ENCODE measurements at regions not wholly inside any gene's neighbourhood (a gene's known extent, or its start where the extent isn't known, plus 50 kb on each side); places are given as distances from the start of the nearest gene placed in this dataset.
A peak's percentile ranks its signal among the peaks of the same experiment; 100 is the strongest.

GRCh38 chr5:38742821-38743220 is 103.0 kb upstream of the OSMR start:
- no peak overlapping the region for H3K4me3 ChIP-seq (ENCODE audit: low read depth, low read length)
- DNase-seq (ENCODE audit: low read depth): no peak
- TF ChIP-seq, protein P1, sequence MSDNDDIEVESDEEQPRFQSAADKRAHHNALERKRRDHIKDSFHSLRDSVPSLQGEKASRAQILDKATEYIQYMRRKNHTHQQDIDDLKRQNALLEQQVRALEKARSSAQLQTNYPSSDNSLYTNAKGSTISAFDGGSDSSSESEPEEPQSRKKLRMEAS (IDR thresholded peaks at IDR 0.05; ENCODE audit: low read depth, low read length): no peak
- TF ChIP-seq MYC (IDR thresholded peaks at IDR 0.05; ENCODE audit: low read depth, low read length) (no peak), CTCF (IDR thresholded peaks at IDR 0.05; ENCODE audit: low read depth, low read length) (no peak), POLR2A (IDR thresholded peaks at IDR 0.05; ENCODE audit: extremely low read depth, insufficient read length) (no peak)

GRCh38 chr5:38743562-38743961 is 102.2 kb upstream of the OSMR start:
- DNase-seq (ENCODE audit: low read depth): no peak
- TF ChIP-seq CTCF (IDR thresholded peaks at IDR 0.05; ENCODE audit: low read depth, low read length): no peak
- TF ChIP-seq MYC (IDR thresholded peaks at IDR 0.05; ENCODE audit: low read depth, low read length): no peak
- no peak for TF ChIP-seq POLR2A (IDR thresholded peaks at IDR 0.05; ENCODE audit: extremely low read depth, insufficient read length)
- TF ChIP-seq, protein P1 (IDR thresholded peaks at IDR 0.05; ENCODE audit: low read depth, low read length): no peak
- H3K4me3 ChIP-seq (ENCODE audit: low read depth, low read length): no peak overlapping the region

- no peak overlapping the region for H3K4me3 ChIP-seq (ENCODE audit: low read depth, low read length)
- TF ChIP-seq CTCF (IDR thresholded peaks at IDR 0.05; ENCODE audit: low read depth, low read length) (no peak), MYC (IDR thresholded peaks at IDR 0.05; ENCODE audit: low read depth, low read length) (no peak), POLR2A (IDR thresholded peaks at IDR 0.05; ENCODE audit: extremely low read depth, insufficient read length) (no peak)
- TF ChIP-seq, protein P1 (IDR thresholded peaks at IDR 0.05; ENCODE audit: low read depth, low read length): no peak
- no peak for DNase-seq (ENCODE audit: low read depth)
Observed at GRCh38 chr5:38745836-38746732, 99.7 kb upstream of the OSMR start.

- no peak for DNase-seq (ENCODE audit: low read depth)
- H3K4me3 ChIP-seq (ENCODE audit: low read depth, low read length): no peak overlapping the region
- TF ChIP-seq MYC (IDR thresholded peaks at IDR 0.05; ENCODE audit: low read depth, low read length) (no peak), CTCF (IDR thresholded peaks at IDR 0.05; ENCODE audit: low read depth, low read length) (no peak), POLR2A (IDR thresholded peaks at IDR 0.05; ENCODE audit: extremely low read depth, insufficient read length) (no peak)
- TF ChIP-seq, protein P1 (IDR thresholded peaks at IDR 0.05; ENCODE audit: low read depth, low read length): no peak
Observed at GRCh38 chr5:38749861-38750260, 96.0 kb upstream of the OSMR start.

- TF ChIP-seq CTCF (IDR thresholded peaks at IDR 0.05; ENCODE audit: low read depth, low read length) (peak; percentile 28), POLR2A (IDR thresholded peaks at IDR 0.05; ENCODE audit: extremely low read depth, insufficient read length) (no peak), MYC (IDR thresholded peaks at IDR 0.05; ENCODE audit: low read depth, low read length) (no peak)
- TF ChIP-seq, protein P1 (IDR thresholded peaks at IDR 0.05; ENCODE audit: low read depth, low read length): no peak
- DNase-seq (ENCODE audit: low read depth): peak; percentile 20
Observed at GRCh38 chr5:38751103-38751502, 94.7 kb upstream of the OSMR start.

More at GRCh38 chr5:38751103-38751502, 94.7 kb upstream of the OSMR start:
- H3K4me3 ChIP-seq (ENCODE audit: low read depth, low read length): no peak overlapping the region

All from NB4 (cell line).